NCI-H2081 treated with DMSO at 0.1 percent for 48 hours (cell line): ENCODE measurements at regions not wholly inside any gene's neighbourhood (a gene's known extent, or its start where the extent isn't known, plus 50 kb on each side); places are given as distances from the start of the nearest gene placed in this dataset.

Experiments
- DNase-seq: peaks from one replicate; lab custom pipeline; 2025; lab: John Stamatoyannopoulos, UW

DNA sequence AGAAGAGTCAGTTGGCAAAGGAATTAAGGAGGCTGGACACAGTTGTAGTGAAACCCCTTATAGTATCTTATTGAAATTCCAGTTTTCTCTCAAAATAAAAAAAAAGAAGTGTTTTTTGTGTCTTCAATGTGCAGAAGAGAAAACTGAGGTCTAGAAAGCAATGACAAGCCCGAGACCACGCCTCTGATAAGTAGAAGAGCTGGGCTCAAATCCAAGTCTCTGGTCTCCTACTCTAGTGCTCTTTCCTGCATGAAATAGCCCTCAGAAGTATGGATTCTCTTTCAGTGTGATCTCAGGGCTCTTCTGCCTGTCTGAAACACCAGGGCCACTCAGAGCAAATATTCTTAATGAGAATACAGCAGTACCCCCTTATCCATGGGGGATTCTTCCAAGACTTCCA is 200.9 kb downstream of the KIF18A start:
- DNase-seq, result no peak

DNA sequence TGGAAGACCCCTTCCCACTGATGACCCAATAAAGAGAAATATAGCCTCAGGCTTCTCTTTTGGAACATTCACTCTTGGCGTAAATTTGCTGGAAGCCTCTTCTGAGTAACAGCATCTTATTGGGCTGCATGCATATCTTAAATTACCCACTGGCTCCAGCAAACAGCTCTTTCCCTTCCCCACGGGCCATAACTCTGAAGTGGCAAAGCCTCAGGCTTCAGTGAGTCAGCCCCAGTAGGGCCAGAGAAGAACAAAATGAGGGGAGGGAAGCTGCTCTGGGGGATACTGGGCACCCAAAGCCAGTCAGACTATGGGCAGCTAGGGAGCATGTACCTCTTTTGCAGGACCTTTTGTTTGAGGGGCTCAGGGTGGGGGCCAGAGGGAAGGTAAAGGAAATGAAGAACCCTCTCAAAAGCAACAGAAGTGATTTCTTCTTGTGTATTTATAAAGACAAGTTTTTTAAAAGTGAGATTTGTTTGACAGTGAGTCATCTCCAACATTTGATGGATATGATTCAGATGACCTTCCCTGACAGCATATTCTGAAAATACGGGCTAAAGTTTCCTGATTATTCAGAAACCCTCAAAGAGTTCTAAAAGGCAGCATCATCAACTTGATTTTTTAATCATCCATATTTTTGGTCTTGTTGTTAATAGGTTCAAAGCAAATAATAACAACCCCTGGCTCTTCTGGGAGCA is 203.4 kb downstream of the KIF18A start:
- no peak for DNase-seq

DNA sequence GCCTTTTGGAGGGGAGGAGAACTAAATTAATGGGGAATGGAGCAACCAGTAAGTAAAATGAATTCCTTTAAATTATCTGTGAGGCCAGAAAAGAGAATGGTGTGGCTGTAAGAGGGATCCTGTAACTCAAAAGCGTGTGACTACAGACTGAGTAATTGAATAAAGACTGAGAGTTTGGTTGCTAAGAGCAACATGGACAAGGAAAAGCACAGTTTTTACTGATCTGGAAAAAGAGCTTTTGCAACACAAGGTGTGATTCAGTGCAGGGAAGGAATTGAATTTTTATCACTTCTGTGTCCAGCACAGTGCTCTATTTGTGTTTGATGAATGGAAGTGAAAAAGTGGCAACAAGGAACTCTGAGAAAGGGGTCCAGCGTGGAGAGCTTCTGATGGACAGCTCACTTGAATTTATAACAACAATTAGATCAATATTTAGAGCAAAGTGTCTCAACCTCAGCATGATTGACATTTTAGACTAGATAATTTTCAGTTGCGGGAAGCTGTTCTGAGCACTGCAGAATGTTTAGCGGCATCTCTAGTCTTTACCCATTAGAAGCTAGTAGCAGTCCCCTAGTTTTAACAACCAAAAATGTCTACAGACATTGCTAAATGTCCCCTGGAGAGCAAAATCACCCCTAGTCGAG is 202.8 kb upstream of the BDNF start:
- DNase-seq, result no peak

DNA sequence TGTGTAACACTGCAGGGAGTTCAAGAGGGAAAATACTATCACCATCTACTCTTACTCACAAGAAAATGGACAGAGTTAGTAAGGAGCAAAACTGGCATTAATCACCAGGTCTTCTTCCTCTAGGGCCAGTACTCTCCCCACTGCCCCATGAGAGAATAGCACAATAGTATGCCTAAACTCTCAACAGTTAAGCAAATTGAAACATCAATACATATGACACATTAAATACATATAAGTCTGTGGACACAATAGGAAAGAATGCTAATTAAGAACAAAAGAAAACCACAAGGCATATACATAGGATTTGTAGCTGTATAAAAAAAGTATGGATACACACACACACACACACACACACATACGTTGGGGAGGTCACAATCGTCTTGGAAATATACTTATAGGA is 197.9 kb upstream of the BDNF start:
- DNase-seq, result no peak

DNA sequence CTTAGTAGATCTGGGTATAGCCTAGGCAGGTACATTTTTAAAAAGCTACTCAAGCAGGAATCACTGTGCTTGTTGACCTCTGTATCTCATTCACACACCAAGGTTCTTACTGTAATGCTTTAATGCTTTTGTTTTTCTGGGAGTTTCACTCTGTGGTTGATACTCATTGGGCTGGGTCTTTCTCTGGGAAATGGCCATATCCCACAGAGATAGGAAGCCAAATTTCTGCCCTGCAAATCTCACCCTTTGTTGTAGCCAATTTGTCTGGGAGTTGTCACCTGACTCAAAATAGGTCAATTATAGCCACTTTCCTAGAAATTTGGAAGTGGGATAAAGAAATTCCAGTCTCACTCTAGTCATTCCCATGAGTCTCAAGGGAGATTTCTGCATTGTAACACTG is 195.8 kb upstream of the BDNF start:
- no peak for DNase-seq

DNA sequence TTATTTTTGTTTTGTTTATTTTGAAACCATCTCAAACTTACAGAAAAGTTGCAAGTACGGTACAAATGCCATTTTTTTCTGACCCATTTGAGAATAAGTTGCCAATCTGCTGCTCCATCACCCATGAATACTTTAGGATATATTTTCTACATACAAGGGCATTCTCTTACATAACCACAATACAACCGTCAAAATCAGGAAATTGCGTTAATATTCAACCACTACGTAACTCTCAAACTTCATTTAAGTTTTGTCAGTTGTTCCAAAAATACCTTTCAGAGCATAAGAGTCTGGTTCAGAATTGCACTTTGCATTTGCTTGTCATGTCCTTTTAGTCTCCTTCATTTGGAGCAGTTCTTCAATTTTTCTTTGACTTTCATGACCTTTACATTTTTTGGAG is 194.3 kb upstream of the BDNF start:
- no peak for DNase-seq

DNA sequence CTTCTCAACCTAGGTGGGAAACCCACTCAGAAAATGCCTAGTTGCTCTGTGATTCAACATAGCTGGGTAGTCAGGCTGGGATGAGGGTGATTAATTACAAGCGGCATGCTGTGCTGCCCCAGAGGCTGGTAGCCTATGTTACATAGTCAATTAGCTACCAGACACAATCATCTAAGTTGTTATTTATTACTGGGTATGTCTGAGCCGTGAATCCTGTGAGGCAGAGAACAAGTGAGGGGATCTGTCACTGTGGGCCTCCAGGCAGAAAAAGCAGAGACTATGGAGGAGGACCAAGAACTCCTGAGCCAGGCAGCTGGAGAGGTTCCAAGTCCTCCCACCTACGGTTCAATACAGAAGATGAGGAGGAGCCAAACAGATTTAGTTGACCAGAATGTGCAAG is 186.6 kb upstream of the BDNF start:
- no peak for DNase-seq

DNA sequence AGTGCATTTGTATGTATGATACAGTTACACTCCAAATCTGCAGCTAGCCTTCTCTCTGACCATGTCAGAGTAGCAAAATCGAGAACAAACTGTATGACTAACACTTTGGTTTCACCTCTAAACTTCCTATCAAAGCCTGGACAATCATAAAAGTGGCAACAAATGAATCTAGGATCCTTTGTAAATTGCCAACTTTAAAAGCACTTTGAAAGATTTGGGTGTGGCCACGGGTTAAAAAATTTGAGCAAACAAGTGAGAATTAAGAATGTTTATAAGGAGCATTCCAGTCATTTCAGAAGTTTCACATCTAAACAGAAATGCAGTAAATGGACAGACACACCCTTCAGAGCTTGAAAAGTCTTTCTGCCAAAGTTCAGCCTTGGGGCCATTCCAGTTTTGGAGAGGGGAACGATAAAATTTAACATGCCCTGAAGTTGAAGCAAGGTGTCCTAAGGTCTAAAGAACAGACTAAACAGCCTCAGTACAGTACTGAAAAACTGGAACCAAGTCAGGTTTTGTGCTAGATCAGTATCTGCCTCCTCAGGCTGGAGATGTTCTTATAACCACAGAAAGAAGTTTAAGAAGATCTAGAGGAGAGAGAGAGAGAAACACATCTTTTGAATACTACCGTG is 181.9 kb upstream of the BDNF start:
- no peak for DNase-seq

DNA sequence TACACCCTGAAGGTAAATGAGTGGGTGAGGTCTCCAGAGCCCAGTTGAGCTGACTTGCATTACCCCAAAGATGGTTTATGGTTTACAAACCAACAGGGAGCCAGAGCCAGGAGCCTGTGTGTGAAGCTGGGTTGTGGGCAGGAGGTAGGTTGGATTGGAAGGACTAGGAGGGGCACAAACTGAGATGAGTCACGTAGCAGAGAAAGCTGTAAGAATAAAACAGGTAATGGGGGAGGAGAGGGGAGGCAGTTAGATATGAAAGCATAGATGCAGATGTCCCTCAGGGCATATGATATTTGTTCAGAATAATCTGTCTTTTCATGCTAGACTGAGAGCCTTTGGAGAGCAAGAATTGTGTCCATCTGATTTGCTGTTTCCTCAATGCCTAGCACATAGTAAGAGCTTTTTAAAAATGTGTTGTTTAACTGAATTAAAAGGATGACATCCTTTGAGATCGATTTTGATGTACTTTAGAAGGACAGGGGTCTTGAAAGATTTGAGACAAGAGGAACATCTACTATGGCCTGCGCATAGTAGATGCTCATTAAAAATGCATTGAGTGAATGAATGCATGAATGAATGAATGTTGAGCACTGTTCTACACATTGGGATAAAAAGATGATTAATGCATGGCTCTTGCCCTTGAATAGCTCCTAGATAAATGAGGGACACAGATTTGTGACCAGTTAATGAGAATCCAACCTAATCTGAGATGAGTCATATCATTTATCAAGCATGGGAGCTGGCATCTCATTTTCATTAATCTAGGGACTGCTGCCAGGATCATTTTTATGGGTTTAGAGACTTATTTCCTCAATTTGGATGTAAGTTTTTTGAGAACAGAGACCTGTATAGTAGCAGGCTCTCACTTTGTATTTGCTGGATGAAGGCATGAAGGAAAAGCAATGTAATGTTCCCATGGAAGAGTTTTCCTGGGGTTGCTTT is 175.8 kb upstream of the BDNF start:
- DNase-seq, result no peak

DNA sequence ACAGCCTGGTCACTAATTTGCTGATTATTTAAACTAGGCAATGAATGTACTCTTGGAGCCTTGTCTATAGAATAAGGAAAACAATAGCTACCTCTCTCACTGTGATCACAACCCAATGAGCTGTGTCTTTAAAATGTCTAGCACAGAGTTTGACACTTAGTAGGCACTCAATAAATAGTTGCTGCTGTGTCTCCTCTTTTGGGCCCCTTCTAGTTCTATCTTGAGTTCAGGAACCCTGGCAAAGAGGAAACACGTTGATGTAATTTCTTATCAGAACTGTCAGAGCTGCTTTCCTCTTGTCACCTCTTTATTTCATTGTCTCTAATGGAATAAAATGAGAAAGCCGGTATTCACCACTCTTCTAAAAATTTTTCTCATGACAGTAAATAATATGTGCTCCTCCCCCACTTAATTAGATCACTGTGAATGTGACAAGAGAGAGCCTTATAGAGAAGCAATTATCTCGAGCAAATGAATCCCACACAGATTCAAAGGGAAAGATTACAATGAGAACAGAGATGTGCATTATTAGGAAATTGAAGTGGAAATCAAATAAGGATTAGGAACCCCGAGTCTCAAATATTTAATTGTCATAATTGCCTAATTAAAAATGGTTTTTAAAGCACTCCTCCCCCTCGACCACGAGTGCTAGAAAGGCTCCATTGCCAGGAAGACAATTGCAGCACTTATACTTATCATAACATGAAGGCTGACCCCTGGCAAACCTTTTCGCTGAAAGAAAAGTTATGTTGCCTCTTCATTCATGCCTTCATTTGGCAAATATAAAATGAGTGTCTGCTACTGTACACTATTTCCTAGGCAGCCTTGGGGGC is 175.0 kb upstream of the BDNF start:
- DNase-seq, result no peak

DNA sequence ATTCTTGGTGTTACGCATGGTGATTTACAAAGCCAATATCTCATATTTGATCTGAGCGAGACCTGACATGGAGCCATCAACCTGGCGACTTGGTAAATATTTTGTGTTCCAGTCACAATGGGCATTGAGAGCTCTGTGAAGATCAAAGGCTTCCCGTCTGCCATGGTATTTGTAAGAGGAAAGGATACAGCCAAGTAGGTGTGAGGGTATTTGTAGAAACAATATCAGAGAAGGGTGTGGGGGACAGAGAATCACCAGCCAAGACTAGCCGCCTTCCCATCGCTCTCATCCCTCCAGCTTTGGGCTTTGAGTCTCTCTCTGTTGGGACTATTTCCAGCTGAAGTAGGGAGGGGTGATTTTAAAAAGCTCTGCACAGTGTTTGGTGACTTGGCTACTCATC is 173.4 kb upstream of the BDNF start:
- DNase-seq, result no peak

DNA sequence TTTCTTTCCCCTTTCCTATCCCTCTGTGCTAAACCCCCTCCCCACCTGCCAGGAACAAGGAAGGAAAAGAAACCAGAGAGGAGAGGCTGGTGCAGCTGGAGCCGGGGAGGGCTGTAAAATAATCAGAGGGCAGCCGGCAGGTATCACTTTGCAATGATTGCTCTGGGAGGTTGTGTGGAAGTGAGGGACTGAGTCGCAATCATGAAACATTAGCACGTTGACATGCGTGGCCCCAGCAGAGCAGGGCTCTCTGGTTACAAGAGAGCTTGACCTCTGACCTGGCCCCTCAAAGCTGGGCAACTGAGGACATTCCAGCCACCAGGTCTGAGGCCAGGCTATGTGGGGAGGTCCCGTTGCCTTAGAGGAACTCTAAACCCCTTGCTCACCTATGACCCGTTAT is 170.8 kb upstream of the BDNF start:
- no peak for DNase-seq

DNA sequence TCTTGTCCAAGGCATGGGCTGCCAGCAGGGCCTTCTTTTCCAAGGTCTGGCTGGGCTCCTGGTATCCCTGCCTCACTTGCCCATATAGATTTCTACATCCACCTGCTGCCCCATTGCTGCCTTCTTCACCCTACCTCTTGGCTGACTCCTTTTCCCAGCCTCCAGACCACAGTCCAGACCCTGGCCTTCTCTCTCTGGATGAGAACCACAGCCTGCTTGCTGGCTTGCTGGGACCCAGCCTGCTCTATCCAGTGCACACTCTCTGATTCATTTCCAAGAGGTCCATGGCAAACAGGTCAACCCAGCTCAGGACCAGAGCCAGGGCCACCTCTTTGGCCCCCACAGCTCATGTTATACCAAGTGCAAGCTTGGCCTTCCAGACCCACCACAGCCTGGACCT is 169.4 kb upstream of the BDNF start:
- DNase-seq, result no peak

DNA sequence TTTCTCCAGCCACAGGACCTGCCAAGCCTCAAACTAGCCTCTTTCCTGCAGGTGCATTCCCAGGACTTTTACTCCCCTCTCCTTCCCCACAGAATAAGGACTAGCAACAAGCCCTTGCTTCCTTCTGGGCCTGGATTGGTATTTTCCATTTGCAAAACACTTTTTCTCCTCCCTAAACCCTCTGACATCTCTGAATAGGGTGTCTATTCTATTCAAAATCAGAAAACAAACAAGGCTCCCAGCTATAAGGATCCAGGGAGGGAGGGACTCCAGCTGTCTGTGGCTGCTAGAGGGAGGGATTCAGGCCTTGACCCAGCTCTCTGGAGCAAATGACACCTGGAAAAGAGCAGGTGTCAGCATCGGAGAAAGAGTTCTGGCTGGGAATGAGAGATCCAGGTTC is 168.5 kb upstream of the BDNF start:
- DNase-seq, result no peak

DNA sequence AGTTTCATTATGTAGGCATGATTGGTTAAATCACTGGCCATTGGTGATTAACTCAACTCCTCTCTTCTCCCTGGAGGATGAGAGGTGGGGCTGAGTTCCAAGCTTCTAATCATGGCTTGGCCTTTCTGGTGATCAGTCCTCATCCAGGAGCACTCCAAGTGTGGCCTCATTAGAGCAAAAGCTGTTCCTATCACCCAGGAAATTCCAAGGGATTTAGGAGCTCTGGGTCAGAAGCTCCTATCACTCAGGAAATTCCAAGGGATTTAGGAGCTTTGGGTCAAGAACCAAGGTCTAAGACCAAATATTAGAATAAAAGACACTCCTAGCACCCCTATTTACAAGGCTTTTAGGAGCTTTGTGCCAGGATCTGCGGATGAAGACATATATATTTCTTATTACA is 168.0 kb upstream of the BDNF start:
- no peak for DNase-seq

DNA sequence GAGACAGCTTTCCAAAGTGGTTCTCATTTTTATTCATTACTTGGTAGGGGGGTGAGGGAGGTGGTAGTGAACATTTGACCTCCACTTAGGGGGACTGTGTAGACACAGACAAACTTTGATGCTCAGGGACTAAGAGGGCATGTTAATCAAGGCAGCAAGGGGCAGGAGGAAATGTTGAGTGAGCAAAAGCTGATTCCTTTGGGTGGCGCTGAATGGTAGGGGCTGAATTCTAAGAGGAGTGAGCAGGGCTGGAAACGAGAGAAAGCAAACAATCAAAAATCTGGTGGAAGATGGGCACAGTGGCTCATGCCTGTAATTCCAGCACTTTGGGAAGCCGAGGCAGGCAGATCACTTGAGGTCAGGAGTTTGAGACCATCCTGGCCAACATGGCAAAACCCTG is 164.8 kb upstream of the BDNF start:
- DNase-seq, result no peak

DNA sequence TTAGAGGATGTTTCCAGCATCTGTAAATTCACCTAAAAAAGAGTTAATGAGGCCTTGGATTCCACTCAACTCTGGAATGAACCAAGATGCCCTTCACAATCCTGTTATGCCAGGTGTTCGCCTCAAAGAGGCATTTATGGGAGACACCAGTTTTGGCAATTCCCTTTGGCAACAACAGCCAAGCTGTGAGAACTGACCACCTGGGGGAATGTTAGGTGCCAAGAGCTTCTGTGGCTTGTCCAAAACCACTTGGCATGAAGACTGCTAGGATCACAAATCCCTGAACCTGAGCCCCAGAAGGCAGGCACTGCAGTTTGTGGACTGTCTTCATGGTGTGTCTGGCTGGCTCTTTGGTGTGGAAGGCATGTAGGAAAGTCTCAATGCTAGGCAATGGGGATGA is 164.4 kb upstream of the BDNF start:
- no peak for DNase-seq

DNA sequence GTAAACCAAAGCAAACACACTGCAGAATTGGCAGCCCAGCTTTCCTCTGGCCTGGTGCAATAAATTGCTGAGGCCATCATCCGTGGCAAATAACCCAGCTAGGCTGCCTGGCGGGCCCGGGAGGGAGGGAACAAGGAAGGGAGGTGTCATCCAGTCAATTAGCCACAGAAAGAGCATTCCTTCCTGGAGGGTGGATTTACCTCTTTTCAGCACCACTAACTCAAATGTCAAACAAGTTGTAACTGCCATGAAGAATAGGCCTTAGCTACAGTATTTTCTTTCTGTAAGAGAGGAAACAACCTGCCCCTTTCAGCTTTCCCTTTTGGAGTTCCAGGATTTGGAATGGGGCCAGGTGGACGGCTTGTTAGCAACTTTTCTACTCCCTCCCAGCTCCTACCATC is 163.8 kb upstream of the BDNF start:
- DNase-seq, result no peak

DNA sequence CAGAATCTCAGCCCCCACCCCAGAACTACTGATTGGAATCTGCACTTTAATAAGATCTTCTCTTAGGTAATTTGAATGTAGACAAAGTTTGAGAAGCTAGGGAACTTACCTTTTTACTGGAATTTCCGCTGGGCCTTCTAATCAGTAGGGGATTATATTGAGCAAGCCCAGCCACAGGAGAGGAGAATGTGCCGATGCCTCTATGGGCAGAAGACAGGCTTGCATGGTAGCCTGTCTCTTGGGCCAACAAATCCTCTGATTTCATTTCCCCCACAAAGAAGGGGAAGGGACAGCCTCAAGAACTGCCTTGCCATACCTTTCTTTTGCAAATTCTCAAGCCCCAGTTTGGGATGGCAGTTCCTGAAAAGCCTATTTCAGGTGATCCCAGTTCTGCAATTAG is 163.4 kb upstream of the BDNF start:
- DNase-seq, result no peak

DNA sequence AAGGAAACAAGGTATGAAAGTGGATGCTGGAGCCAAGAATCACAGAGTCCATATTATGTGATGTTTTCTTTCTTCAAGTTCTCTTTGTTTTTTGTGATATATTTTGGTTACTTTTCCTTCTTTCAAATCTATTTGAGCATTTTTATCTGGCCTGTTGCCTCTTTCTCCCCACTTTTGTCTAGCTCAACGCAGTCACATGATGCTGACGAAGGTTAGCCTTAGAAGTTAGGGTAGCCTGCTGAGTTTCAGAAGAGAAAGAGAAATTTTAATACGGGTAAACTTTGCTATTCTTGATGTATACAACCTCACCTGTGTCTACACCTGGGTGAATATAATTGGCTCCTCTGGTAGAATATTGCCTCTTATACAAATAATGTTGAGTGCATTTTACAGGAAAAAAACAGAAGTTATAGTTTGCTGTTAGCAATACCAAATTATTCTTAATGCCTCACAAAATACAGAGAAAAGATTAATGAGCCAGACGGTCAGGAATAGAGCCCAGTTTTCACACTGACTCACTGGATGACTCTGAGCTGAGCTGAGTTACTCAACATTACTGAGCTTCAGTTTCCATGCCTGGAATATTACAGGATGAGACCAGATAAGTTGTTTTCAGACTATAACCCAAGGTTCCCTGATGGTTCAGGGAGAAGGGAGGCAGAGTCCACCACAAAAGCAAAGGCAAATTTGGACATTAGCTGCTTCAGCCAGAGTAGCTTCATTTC is 161.6 kb upstream of the BDNF start:
- DNase-seq, result no peak

DNA sequence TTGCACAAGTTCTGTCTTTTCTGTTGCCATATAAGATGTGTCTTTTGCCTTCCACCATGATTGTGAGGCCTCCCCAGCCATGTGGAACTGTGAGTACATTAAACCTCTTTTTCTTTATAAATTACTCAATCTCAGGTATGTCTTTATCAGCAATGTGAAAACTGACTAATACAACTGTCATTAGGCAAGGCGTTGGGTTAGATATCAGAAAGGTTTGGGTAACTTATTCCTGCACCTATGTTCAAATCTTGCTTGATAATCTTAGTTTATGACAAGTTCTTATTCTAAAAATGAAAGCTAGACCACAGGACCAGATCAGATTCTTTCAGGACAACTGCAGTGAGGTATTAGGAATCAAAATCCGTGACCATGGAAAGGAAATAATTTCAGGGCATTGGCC is 160.6 kb upstream of the BDNF start:
- DNase-seq, result no peak
